Central memory CD4-positive, alpha-beta T cell (primary cell): ENCODE measurements at regions not wholly inside any gene's neighbourhood (a gene's known extent, or its start where the extent isn't known, plus 50 kb on each side); places are given as distances from the start of the nearest gene placed in this dataset.
"Not testable (repeated sequence)": the region's sequence is repeated elsewhere in the genome, so short reads cannot be mapped to it uniquely, and the experiment has no call there.

Source experiments
- DNase-seq: peaks from one replicate; pipeline ENCODE4 v3.0.0; 2022

- DNase-seq, result no peak
These were observed 681.0 kb downstream of the RPL10L start for GRCh38 chr14:45970621-45971020.

- DNase-seq, result no peak
These were observed 683.5 kb downstream of the RPL10L start for GRCh38 chr14:45968037-45968436.

GRCh38 chr14:45949479-45949878, 696.5 kb upstream of the MIS18BP1 start:
- no peak for DNase-seq

- DNase-seq, result no peak
These were observed 694.8 kb upstream of the MIS18BP1 start for GRCh38 chr14:45947830-45948229.

GRCh38 chr14:45946251-45946650, 693.2 kb upstream of the MIS18BP1 start:
- DNase-seq, result no peak

- no peak for DNase-seq
These were observed 687.3 kb upstream of the MIS18BP1 start for GRCh38 chr14:45940318-45940717.

- no peak for DNase-seq
These were observed 686.6 kb upstream of the MIS18BP1 start for GRCh38 chr14:45939572-45939971.

GRCh38 chr14:45919995-45920394, 667.0 kb upstream of the MIS18BP1 start:
- not testable (repeated sequence) for DNase-seq

DNA sequence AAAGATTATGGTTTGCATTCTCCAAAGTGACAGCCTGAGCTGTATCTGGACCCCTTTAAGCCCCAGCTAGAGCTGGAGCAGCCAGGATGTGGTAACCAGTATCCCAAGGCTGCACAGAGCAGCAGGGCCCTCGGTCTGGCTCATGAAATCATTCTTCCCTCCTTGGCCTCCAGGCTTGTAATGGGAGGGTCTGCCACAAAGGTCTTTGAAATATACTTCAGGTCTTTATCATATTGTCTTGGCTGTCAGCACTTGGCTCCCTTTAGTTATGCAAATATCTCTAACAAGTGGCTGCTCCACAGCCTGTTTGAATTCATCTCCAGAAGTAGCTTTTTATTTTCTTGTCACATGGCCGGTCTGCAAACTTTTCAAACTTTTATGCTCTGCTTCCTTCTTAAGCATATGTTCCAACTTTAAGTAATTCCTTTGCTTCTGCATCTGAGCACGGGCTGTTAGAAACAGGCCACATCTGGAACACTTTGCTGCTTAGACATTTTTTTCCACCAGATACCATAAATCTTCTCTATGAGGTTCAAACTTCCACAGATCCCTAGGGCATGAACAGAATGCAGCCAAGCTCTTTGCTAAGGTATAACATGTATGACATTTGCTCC, 663.4 kb upstream of the MIS18BP1 start:
- DNase-seq, result no peak

DNA sequence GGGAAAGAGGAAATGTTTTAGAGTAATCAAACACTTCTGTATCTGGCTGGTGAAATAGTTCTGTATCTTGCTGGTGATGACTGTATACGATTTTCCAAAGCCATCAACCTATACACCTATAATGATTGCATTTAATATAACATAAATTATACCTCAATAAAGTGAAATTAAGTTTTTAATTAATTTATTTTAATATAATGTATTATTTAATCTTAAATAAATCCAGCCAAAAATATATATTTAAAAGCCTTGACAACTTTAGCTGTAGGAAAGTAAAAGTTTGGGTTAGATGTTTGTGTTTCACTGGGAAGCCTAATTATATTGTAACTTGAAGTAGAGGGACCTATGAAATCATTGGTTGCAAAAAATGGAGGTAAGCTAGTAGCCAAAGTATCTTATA, 654.8 kb upstream of the MIS18BP1 start:
- DNase-seq, result no peak

DNA sequence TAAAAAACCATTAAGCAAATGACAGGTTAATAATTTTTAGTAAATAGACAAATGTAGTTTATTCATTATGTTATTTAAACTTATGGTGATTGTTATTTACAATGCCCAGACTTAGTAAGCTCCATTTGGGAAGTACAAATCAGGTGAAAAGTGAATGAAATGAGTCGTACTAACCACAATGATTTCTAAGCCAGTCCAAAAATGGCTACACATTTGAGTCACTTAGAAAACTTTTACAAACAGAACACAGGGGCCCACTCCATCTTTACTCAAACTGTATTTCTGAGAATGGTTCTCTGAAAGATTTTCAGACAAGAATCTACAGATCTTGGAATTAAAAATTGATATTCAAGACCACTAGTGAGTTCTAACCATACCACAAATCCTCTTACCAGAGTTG, 653.3 kb upstream of the MIS18BP1 start:
- no peak for DNase-seq

- no peak for DNase-seq
These were observed 652.7 kb upstream of the MIS18BP1 start for GRCh38 chr14:45905672-45906071.

GRCh38 chr14:45904314-45904713, 651.3 kb upstream of the MIS18BP1 start:
- no peak for DNase-seq

- DNase-seq, result no peak
These were observed 649.2 kb upstream of the MIS18BP1 start for GRCh38 chr14:45902241-45902640.

- no peak for DNase-seq
These were observed 644.4 kb upstream of the MIS18BP1 start for GRCh38 chr14:45897439-45897838.

DNA sequence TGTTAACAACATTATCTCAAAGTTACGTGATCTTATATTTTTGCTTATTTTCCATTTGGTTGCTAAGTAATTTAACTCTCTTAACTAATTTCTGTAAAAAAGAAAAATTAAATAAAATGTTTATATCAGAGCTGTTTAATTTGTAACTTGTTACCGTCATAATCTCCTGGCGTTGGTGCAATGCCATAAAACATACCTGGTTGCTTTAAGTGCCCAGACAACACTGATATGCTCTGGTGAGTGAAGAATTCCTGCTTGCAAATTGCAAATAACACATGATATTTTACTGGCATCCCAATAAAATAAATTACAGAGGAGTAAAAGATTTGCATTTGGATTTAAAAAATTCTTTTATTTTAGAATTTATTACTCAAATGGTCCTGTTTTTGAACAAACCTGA, 640.1 kb upstream of the MIS18BP1 start:
- DNase-seq, result no peak

DNA sequence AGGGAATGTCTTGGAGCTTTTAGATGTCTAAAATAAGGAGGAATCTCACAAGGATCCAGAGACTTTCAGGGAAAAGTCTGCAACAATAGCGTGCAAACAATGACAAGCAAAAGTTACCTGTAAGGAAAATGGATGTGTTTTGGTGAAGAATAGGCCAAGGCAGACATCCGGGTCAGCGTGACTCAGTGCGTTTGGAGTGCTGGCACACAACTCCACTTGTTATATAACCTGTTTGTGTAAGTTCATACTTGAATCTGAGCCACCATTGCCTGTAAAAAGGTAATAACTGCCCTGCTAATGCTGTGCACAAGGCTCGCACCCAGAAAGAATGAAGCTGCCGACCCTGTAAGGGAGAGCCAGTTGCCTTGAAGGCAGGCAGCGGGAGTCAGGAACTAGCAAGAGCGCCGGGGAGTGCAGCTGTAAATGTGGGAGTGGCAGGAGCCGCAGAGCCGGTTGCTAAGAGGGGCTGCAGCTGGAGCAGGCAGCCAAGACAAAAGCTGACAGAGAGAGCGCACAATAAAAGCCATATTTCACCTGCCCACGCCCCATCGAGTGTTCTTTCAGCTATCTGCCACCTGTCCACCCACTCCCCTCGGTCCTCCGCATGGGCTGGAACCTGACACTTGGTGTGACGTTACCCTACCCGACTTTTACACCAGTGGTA, 638.5 kb upstream of the MIS18BP1 start:
- no peak for DNase-seq

GRCh38 chr14:45888766-45889285, 635.8 kb upstream of the MIS18BP1 start:
- DNase-seq, result not testable (repeated sequence)

DNA sequence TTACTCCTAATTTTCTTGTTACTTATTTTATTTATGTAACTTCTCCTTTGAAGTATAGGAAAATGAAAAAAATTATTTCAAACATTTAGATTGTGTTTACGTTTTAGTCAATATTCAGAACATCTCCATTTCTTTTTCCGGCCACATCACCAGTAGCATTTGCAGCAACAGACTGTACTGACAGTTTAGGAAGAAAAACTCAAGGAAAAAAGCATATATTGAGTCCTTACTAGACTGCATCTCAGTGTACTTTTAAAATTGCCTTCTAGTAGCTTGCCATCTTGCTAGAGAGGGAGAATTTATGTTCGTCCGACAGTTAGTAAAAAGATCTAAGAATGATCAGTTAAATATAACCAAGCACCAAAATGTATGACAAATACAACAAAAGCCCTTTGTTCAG, 625.0 kb upstream of the MIS18BP1 start:
- DNase-seq, result no peak

DNA sequence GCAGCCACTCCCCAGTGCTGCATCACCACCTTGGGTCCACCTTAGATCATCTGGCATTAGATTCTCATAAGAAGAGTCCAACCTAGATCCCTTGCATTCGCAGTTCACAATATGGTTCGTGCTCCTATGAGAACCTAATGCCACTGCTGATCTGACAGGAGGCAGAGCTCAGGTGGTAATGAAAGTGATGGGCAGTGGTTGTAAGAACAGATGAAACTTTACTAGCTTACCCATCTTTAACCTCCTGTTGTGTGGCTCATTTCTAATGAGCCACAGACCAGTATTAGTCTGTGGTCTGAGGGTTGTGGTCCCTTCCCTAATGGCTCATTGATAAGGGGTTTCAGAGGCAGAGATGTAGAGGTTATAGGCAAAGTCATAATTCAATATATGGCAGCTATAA, 615.9 kb upstream of the MIS18BP1 start:
- no peak for DNase-seq

- no peak for DNase-seq
These were observed 615.4 kb upstream of the MIS18BP1 start for GRCh38 chr14:45868377-45868776.

DNA sequence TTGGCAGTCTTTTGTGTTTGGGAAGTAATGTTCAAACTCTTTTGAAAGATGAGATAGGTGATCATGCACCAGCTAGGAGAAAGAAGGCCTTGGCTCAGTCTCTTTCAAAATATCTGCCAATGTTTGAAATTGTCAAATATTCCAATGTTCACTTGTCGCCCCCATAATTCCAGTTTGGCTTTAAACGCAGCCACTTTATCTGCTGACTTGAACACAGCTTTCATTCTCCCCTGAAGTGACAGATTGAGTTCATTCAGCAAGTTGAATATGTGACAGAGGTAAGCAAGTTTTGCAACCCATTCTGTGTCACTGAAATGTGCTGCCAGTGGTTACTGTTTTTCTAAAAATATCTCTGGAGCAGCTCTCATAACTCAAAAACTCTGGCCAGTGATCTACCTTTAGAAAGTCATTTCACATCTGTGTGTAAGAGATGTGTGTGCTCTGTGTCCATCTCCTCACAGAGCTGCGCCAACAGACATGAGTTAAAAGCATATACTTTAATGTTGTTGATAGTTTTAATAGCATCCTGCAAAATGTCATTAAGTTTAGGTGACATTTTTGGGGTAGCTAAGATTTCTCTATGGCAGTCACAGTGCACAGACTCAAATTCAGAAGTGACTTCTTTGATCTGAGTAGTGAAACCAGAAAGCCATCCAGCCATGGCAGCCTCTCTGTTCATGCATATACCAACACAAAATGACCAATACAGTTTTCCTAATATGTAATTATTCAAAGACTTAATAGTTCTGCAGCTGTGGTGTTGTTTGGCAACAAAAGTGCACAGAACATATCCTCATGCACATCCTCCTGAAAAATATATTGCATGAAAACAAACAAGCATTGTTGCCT, 614.3 kb upstream of the MIS18BP1 start:
- DNase-seq, result no peak

GRCh38 chr14:45838597-45838996, 585.6 kb upstream of the MIS18BP1 start:
- DNase-seq, result no peak

- no peak for DNase-seq
These were observed 566.1 kb upstream of the MIS18BP1 start for GRCh38 chr14:45819107-45819506.
